Upper lobe of right lung (tissue), 1 donor: ENCODE measurements at regions not wholly inside any gene's neighbourhood (a gene's known extent, or its start where the extent isn't known, plus 50 kb on each side); places are given as distances from the start of the nearest gene placed in this dataset.
"Not testable (repeated sequence)": the region's sequence is repeated elsewhere in the genome, so short reads cannot be mapped to it uniquely, and the experiment has no call there.

ENCODE experiments used
- ATAC-seq: fragments of 200-7000 bp; cut with Tn5 transposase; one replicate; pipeline ENCODE4 v1.9.1; 2020; ENCODE audit warnings: mild to moderate bottlenecking, moderate library complexity
- DNase-seq: peaks from one replicate; pipeline ENCODE4 v3.0.0-alpha.2; 2020
- H3K27ac ChIP-seq: fragments of 200-600 bp; one replicate; pipeline ENCODE4 v1.8.0; 2022
- H3K27me3 ChIP-seq: fragments of 200-600 bp; one replicate; pipeline ENCODE4 v1.8.0; 2022; ENCODE audit warnings: mild to moderate bottlenecking
- H3K36me3 ChIP-seq: fragments of 200-600 bp; one replicate; pipeline ENCODE4 v1.8.0; 2022
- H3K4me1 ChIP-seq: fragments of 200-600 bp; one replicate; pipeline ENCODE4 v1.8.0; 2022
- H3K4me3 ChIP-seq: fragments of 200-600 bp; one replicate; pipeline ENCODE4 v1.8.0; 2022; ENCODE audit warnings: mild to moderate bottlenecking
- H3K9me3 ChIP-seq: fragments of 200-600 bp; one replicate; pipeline ENCODE4 v1.8.0; 2022
- intact Hi-C: fragments of 100-400 bp; cut with DNase I; formaldehyde crosslinking; loops from one replicate; pipeline ENCODE4 v1.11.0; 2022
- TF ChIP-seq, protein P1 (sequence below): fragments of 200-600 bp; IDR thresholded peaks from one replicate; pipeline ENCODE4 v1.8.0; 2022; ENCODE audit warnings: antibody characterized with exemption
- donor health status: DM: no; HTN: yes; CAD: no; lungs with severe emphysema.

DNA sequence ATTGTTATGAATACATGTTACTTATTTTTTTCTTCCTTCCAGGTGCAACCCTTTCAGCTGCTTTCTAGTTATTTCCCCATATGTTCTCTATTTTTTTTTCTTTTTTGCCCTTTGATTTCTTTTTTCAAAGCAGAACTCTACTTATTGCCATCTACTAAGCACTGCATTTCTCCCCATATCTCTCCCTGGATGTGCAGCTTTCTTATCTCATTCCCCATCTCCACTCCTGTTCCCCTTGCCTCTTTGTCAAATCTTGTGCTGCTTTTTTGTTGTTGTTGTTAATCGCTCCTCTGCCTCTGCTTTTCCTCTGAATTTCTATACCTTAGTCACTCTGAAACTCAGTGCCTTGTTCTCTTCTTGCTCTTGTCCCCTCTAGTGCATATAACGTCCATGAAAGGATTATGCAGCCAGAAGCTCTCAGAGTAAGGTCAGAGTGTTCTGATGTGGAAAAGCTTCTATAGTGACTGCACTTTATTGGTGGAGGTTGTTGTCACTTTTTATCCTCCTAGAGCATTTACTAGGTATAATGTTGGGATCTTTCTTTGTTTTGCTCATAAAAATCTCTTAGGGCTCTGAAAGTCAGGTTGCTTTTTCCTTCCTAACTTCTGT lies 51.1 kb upstream of the JADE1 start:
- Histone ChIP-seq H3K36me3 (no peaks in the 10 kb centered on the region), H3K27ac (no peak overlapping the region), H3K9me3 (no peaks in the 10 kb centered on the region), H3K4me3 (no peak overlapping the region), H3K27me3 (no peaks in the 10 kb centered on the region), H3K4me1 (no peaks in the 10 kb centered on the region)
- no peak for DNase-seq
- TF ChIP-seq, protein P1, sequence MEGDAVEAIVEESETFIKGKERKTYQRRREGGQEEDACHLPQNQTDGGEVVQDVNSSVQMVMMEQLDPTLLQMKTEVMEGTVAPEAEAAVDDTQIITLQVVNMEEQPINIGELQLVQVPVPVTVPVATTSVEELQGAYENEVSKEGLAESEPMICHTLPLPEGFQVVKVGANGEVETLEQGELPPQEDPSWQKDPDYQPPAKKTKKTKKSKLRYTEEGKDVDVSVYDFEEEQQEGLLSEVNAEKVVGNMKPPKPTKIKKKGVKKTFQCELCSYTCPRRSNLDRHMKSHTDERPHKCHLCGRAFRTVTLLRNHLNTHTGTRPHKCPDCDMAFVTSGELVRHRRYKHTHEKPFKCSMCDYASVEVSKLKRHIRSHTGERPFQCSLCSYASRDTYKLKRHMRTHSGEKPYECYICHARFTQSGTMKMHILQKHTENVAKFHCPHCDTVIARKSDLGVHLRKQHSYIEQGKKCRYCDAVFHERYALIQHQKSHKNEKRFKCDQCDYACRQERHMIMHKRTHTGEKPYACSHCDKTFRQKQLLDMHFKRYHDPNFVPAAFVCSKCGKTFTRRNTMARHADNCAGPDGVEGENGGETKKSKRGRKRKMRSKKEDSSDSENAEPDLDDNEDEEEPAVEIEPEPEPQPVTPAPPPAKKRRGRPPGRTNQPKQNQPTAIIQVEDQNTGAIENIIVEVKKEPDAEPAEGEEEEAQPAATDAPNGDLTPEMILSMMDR = no peak
- intact Hi-C loops = no loop called here
- ATAC-seq = no peak

DNA sequence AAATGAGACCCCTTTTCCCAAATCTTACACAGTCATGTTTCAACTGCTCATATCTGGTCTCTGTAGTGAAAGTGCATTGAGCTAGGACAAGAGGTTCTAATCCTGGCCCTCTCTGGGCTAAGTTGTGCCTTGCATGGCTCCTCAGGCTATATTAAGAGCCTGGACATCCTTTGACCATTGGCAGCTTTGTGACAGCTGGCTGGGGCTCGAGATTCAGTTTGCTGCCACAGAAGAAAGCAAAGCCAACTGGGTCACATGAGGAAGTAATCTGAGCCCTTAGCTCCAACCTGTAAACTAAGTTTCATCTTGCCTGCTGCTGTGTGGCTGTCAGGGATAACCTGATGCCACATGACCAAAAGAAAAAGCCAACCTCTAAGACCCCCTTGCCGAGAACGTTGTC lies 51.8 kb upstream of the JADE1 start:
- Histone ChIP-seq H3K4me3 (no peak overlapping the region), H3K4me1 (no peaks in the 10 kb centered on the region), H3K36me3 (no peaks in the 10 kb centered on the region), H3K9me3 (no peaks in the 10 kb centered on the region), H3K27ac (no peak overlapping the region), H3K27me3 (no peaks in the 10 kb centered on the region)
- ATAC-seq = peak; percentile 25
- TF ChIP-seq, protein P1 = no peak
- DNase-seq = no peak
- intact Hi-C loops = no loop called here

DNA sequence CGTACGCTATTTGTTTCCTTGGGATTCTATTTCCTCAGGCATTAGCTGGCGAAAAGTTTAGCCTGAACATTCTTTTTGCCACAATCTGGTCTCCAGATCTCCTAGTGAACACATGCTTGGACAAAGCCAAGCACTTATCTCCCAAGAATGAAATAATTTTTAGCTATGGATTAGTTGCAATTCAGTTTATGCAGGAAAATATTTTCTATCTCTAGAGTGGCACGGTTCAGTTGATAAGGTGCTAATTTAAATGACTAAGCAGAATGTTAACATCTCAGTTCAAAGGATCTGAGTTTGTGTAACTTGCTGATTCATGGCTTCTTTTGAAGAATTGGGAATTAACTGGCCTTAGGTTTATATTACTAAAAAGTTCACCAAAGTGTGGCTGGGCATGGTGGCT lies 58.1 kb upstream of the JADE1 start:
- H3K36me3 ChIP-seq = no peaks in the 10 kb centered on the region
- DNase-seq = no peak
- no peak overlapping the region for H3K27ac ChIP-seq
- no peaks in the 10 kb centered on the region for H3K27me3 ChIP-seq
- no peaks in the 10 kb centered on the region for H3K9me3 ChIP-seq
- TF ChIP-seq, protein P1 = no peak
- no peak for ATAC-seq
- H3K4me3 ChIP-seq = no peak overlapping the region
- no peaks in the 10 kb centered on the region for H3K4me1 ChIP-seq
- intact Hi-C loops = no loop called here

DNA sequence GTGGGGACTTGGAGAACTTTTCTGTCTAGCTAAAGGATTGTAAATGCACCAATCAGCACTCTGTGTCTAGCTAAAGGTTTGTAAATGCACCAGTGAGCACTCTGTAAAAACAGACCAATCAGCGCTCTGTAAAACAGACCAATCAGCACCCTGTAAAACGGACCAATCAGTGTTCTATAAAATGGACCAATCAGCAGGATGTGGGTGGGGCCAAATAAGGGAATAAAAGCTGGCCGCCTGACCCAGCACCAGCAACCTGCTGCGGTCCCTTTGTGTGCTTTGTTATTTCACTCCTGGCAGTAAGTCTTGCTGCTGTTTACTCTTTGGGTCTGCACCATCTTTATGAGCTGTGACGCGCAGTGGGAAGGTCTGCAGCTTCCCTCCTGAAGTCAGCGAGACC lies 67.8 kb upstream of the JADE1 start:
- H3K4me3 ChIP-seq, intact Hi-C loops, ATAC-seq, H3K36me3 ChIP-seq, H3K4me1 ChIP-seq, H3K9me3 ChIP-seq, H3K27me3 ChIP-seq, DNase-seq, H3K27ac ChIP-seq: not testable (repeated sequence)

DNA sequence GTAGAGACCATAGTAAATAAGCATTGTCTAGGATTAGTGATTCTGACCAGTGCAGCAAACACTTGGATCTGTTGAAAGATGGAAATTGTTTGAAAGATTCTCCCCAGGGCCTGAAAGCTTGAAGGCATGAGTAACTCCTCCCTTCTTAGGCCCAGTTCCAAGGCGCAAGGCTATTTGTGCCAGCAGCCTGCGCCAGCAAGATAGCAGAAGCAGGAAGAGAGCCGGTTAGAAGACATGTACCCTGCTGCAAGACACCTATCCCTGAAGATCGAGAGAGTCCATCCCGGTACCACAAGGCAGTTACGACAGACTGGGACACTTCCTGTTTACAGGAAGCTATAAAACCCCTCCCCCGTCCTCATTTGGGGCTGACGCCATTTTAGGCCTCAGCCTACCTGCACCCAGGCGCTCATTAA lies 72.4 kb upstream of the JADE1 start:
- Histone ChIP-seq H3K9me3 (no peaks in the 10 kb centered on the region), H3K27me3 (no peaks in the 10 kb centered on the region), H3K4me1 (no peaks in the 10 kb centered on the region), H3K36me3 (no peaks in the 10 kb centered on the region), H3K27ac (no peak overlapping the region), H3K4me3 (no peak overlapping the region)
- ATAC-seq (no peak), DNase-seq (no peak)
- TF ChIP-seq, protein P1 = no peak
- intact Hi-C loops = no loop called here

DNA sequence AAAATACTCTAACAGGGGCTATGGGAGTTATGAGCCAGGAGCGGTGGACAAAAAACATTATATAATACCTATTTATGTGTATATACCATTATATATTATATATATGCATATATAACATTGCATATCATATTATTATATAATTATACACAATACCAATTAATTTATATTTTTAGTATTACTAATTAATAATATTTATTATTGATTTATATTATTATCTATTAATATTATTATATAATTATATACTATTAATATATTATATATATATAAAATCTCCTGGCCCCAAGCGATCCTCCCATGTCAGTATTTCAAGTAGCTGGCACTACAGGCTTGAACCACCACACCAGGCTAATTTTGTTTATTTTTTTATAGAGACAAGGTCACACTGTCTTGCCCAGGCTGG lies 73.8 kb upstream of the JADE1 start:
- Histone ChIP-seq H3K27me3 (no peaks in the 10 kb centered on the region), H3K36me3 (no peaks in the 10 kb centered on the region), H3K27ac (no peak overlapping the region), H3K4me3 (no peak overlapping the region), H3K9me3 (no peaks in the 10 kb centered on the region), H3K4me1 (no peaks in the 10 kb centered on the region)
- ATAC-seq (no peak), DNase-seq (no peak)
- TF ChIP-seq, protein P1 = no peak
- intact Hi-C loops = no loop called here
